ENCODE measurements at regions not wholly inside any gene's neighbourhood (a gene's known extent, or its start where the extent isn't known, plus 50 kb on each side); places are given as distances from the start of the nearest gene placed in this dataset.

- TF ChIP-seq CTCF (IDR thresholded peaks at IDR 0.05; ENCODE audit: poor library complexity) (no peak), EZH2 (IDR thresholded peaks at IDR 0.05; ENCODE audit: borderline replicate concordance) (no peak)
These were observed 997.4 kb downstream of the BCL11B start for GRCh38 chr14:98274596-98274995.
